Spinal cord (tissue), 9 donors: ENCODE measurements at regions not wholly inside any gene's neighbourhood (a gene's known extent, or its start where the extent isn't known, plus 50 kb on each side); places are given as distances from the start of the nearest gene placed in this dataset.
A peak's percentile ranks its signal among the peaks of the same experiment; 100 is the strongest.

Source experiments
- DNase-seq, 6 donors: peaks; one replicate each; pipeline versions ENCODE4 v3.0.0 to v3.0.0-alpha.2; 2013 to 2015; ENCODE audit warnings: low spot score in 6 of 6, low read depth in 4 of 6
- H3K27ac ChIP-seq: one replicate; pipeline ENCODE4 v1.5.1; 2013; ENCODE audit warnings: low read depth, low read length, control low read depth
- H3K27me3 ChIP-seq: one replicate; pipeline ENCODE4 v1.6.1; 2013; ENCODE audit warnings: low read length; ENCODE audit not compliant: control insufficient read depth, insufficient read depth
- H3K36me3 ChIP-seq: one replicate; pipeline ENCODE4 v1.6.1; 2013; ENCODE audit warnings: low read length; ENCODE audit not compliant: control insufficient read depth, insufficient read depth
- H3K4me1 ChIP-seq: one replicate; pipeline ENCODE4 v1.6.1; 2013; ENCODE audit warnings: low read length; ENCODE audit not compliant: control insufficient read depth, insufficient read depth
- H3K4me3 ChIP-seq: one replicate; pipeline ENCODE4 v1.5.1; 2013; ENCODE audit warnings: low read depth, low read length, control low read depth
- H3K9me3 ChIP-seq: one replicate; pipeline ENCODE4 v1.6.1; 2013; ENCODE audit warnings: low read length; ENCODE audit not compliant: control insufficient read depth, insufficient read depth
- WGBS: methylation state at CpG from one replicate; pipeline ENCODE4 v1.1.5; 2013; ENCODE audit warnings: missing lambda C conversion rate; ENCODE audit not compliant: insufficient coverage; 5-methylcytosine and 5-hydroxymethylcytosine counted together
- donor health status: healthy.

GRCh38 chr4:136012220-136012619 lies 1520.1 kb downstream of the PCDH18 start:
- WGBS, result no CpG with 5 or more reads among the region's 1 CpG
- Histone ChIP-seq H3K27me3 (no peaks in the 10 kb centered on the region), H3K36me3 (no peaks in the 10 kb centered on the region), H3K9me3 (no peaks in the 10 kb centered on the region), H3K27ac (no peak overlapping the region), H3K4me1 (no peaks in the 10 kb centered on the region), H3K4me3 (no peak overlapping the region)
- DNase-seq, result peak in 2 of 6 donors; percentile 3 to 22

- no peak overlapping the region for H3K4me3 ChIP-seq
- DNase-seq, result no peak
These were observed 1522.9 kb downstream of the PCDH18 start for GRCh38 chr4:136009258-136009832.

GRCh38 chr4:136007991-136008390 lies 1524.3 kb downstream of the PCDH18 start:
- Histone ChIP-seq H3K27me3 (no peaks in the 10 kb centered on the region), H3K36me3 (no peaks in the 10 kb centered on the region), H3K9me3 (no peaks in the 10 kb centered on the region), H3K4me3 (no peak overlapping the region), H3K27ac (no peak overlapping the region), H3K4me1 (no peaks in the 10 kb centered on the region)
- 69% methylated on average over 4 of the region's 4 CpGs for WGBS
- DNase-seq, result no peak

More at GRCh38 chr4:136009258-136009832, 1522.9 kb downstream of the PCDH18 start:
- no peak overlapping the region for H3K27ac ChIP-seq
- H3K4me1 ChIP-seq, result no peaks in the 10 kb centered on the region
- 95% methylated on average over 5 of the region's 6 CpGs for WGBS
- no peaks in the 10 kb centered on the region for H3K36me3 ChIP-seq
- H3K9me3 ChIP-seq, result no peaks in the 10 kb centered on the region
- H3K27me3 ChIP-seq, result no peaks in the 10 kb centered on the region

- no peaks in the 10 kb centered on the region for H3K4me1 ChIP-seq
- no peak overlapping the region for H3K27ac ChIP-seq
- no peak overlapping the region for H3K4me3 ChIP-seq
- H3K27me3 ChIP-seq, result no peaks in the 10 kb centered on the region
- WGBS, result no CpG with 5 or more reads among the region's 1 CpG
- no peaks in the 10 kb centered on the region for H3K9me3 ChIP-seq
- no peaks in the 10 kb centered on the region for H3K36me3 ChIP-seq
- DNase-seq, result no peak
These were observed 1530.0 kb downstream of the PCDH18 start for GRCh38 chr4:136002316-136002715.

- Histone ChIP-seq H3K36me3 (no peaks in the 10 kb centered on the region), H3K9me3 (no peaks in the 10 kb centered on the region), H3K27ac (no peak overlapping the region), H3K27me3 (no peaks in the 10 kb centered on the region), H3K4me1 (no peaks in the 10 kb centered on the region), H3K4me3 (no peak overlapping the region)
- WGBS, result no CpG with 5 or more reads among the region's 2 CpGs
- no peak for DNase-seq
These were observed 1530.5 kb downstream of the PCDH18 start for GRCh38 chr4:136001791-136002190.

GRCh38 chr4:136000246-136000645 lies 1532.0 kb downstream of the PCDH18 start:
- Histone ChIP-seq H3K27ac (no peak overlapping the region), H3K27me3 (no peaks in the 10 kb centered on the region), H3K36me3 (no peaks in the 10 kb centered on the region), H3K9me3 (no peaks in the 10 kb centered on the region), H3K4me3 (no peak overlapping the region), H3K4me1 (no peaks in the 10 kb centered on the region)
- no peak for DNase-seq
- no CpG with 5 or more reads among the region's 1 CpG for WGBS

- Histone ChIP-seq H3K36me3 (no peaks in the 10 kb centered on the region), H3K27ac (no peak overlapping the region), H3K4me1 (no peaks in the 10 kb centered on the region), H3K27me3 (no peaks in the 10 kb centered on the region), H3K4me3 (no peak overlapping the region), H3K9me3 (no peaks in the 10 kb centered on the region)
- 96% methylated on average over 7 of the region's 7 CpGs for WGBS
- DNase-seq, result no peak
These were observed 1537.9 kb downstream of the PCDH18 start for GRCh38 chr4:135994360-135994759.

- Histone ChIP-seq H3K9me3 (no peaks in the 10 kb centered on the region), H3K4me1 (no peaks in the 10 kb centered on the region), H3K27ac (no peak overlapping the region), H3K27me3 (no peaks in the 10 kb centered on the region), H3K4me3 (no peak overlapping the region), H3K36me3 (no peaks in the 10 kb centered on the region)
- DNase-seq, result peak in 1 of 6 donors; percentile 12
These were observed 1555.4 kb downstream of the PCDH18 start for GRCh38 chr4:135976860-135977259.

GRCh38 chr4:135966936-135967335 lies 1565.4 kb downstream of the PCDH18 start:
- H3K27me3 ChIP-seq, result no peaks in the 10 kb centered on the region
- H3K9me3 ChIP-seq, result no peaks in the 10 kb centered on the region
- no peaks in the 10 kb centered on the region for H3K4me1 ChIP-seq
- no CpG with 5 or more reads among the region's 1 CpG for WGBS
- no peak for DNase-seq
- no peak overlapping the region for H3K4me3 ChIP-seq
- no peak overlapping the region for H3K27ac ChIP-seq
- H3K36me3 ChIP-seq, result no peaks in the 10 kb centered on the region

- no peak overlapping the region for H3K27ac ChIP-seq
- H3K27me3 ChIP-seq, result no peaks in the 10 kb centered on the region
- no peaks in the 10 kb centered on the region for H3K36me3 ChIP-seq
- no CpG with 5 or more reads among the region's 1 CpG for WGBS
- no peak overlapping the region for H3K4me3 ChIP-seq
- no peaks in the 10 kb centered on the region for H3K4me1 ChIP-seq
- H3K9me3 ChIP-seq, result no peaks in the 10 kb centered on the region
- peak in 1 of 6 donors; percentile 64 for DNase-seq
These were observed 1569.3 kb downstream of the PCDH18 start for GRCh38 chr4:135963009-135963408.
